Panc1 (cell line): ENCODE measurements at regions not wholly inside any gene's neighbourhood (a gene's known extent, or its start where the extent isn't known, plus 50 kb on each side); places are given as distances from the start of the nearest gene placed in this dataset.
"Not testable (repeated sequence)": the region's sequence is repeated elsewhere in the genome, so short reads cannot be mapped to it uniquely, and the experiment has no call there.

Source experiments
- ATAC-seq: fragments of 200-7000 bp; cut with Tn5 transposase; 2 replicates; pipeline ENCODE4 v1.9.1; 2020; ENCODE audit warnings: mild to moderate bottlenecking, moderate library complexity
- BruUV-seq: library from RNA; stranded (reverse); fragments of 400-500 nt; replicated peaks from 2 replicates; lab custom pipeline; 2021; lab: Mats Ljungman, UMichigan
- CTCF ChIA-PET: fragments of 300-600 bp; sonication (Branson Sonifier 250); formaldehyde crosslinking; loops from one replicate; lab custom pipeline; 2022; ENCODE audit warnings: antibody characterized with exemption; lab: Charles Lee
- POLR2A ChIA-PET: fragments of 300-600 bp; sonication (Branson Sonifier 250); formaldehyde crosslinking; loops from one replicate; lab custom pipeline; 2022; ENCODE audit warnings: antibody characterized with exemption; lab: Charles Lee
- DNase-seq: peaks from one replicate; pipeline ENCODE4 v3.0.0-alpha.2; 2010; ENCODE audit warnings: low read depth, low spot score
- H3K27ac ChIP-seq: 2 replicates; pipeline ENCODE4 v1.5.1; 2011; ENCODE audit warnings: mild to moderate bottlenecking, low read length, inconsistent platforms
- H3K27me3 ChIP-seq: fragments of 200-500 bp; sonication (Bioruptor generic); 2 replicates; pipeline ENCODE4 v1.6.0; 2014; ENCODE audit warnings: low read length, inconsistent platforms; ENCODE audit not compliant: control insufficient read depth, insufficient read depth
- H3K36me3 ChIP-seq: fragments of 200-500 bp; sonication (Bioruptor generic); 2 replicates; pipeline ENCODE4 v1.5.1; 2014; ENCODE audit warnings: inconsistent platforms, mild to moderate bottlenecking, low read length, moderate library complexity; ENCODE audit not compliant: control insufficient read depth, insufficient read depth
- H3K4me1 ChIP-seq: 2 replicates; pipeline ENCODE4 v1.5.1; 2011; ENCODE audit warnings: inconsistent platforms, mild to moderate bottlenecking, low read length, moderate library complexity; ENCODE audit not compliant: control insufficient read depth, insufficient read depth
- H3K4me3 ChIP-seq, 2 experiments: 2 replicates each; pipeline ENCODE4 v1.5.1; 2011 to 2012; ENCODE audit warnings: low read depth in 2 of 2, low read length in 2 of 2, mild to moderate bottlenecking in 2 of 2, inconsistent platforms in 1 of 2, moderate library complexity in 1 of 2
- H3K9me3 ChIP-seq: fragments of 200-500 bp; sonication (Bioruptor generic); 2 replicates; pipeline ENCODE4 v1.5.1; 2014; ENCODE audit warnings: low read depth, mild to moderate bottlenecking, inconsistent platforms, low read length, moderate library complexity; ENCODE audit not compliant: control insufficient read depth, insufficient read depth
- POLR2AphosphoS5 ChIP-seq: IDR thresholded peaks from 2 replicates; pipeline ENCODE4 v1.6.1; 2012; ENCODE audit warnings: mild to moderate bottlenecking, low read depth, low read length, moderate library complexity
- SIN3A ChIP-seq: IDR thresholded peaks from 2 replicates; pipeline ENCODE4 v1.6.1; 2012; ENCODE audit warnings: low read depth, mild to moderate bottlenecking, low read length, moderate library complexity, borderline replicate concordance; ENCODE audit not compliant: insufficient read depth
- TCF7L2 ChIP-seq: IDR thresholded peaks from 2 replicates; pipeline ENCODE4 v1.6.1; 2011; ENCODE audit warnings: mild to moderate bottlenecking, low read depth, low read length, inconsistent platforms
- in situ Hi-C: cut with HindIII; loops from 2 replicates; pipeline ENCODE4 v1.10.0; 2016; ENCODE audit warnings: low sequenced_read_pairs, low pct_unique_long_range_greater_than_20kb
- intact Hi-C: fragments of 100-400 bp; cut with micrococcal nuclease; formaldehyde crosslinking; loops from one replicate; pipeline ENCODE4 v1.10.0; 2022; ENCODE audit not compliant: unreplicated experiment
- TF ChIP-seq, protein P1 (sequence below), 2 experiments: IDR thresholded peaks; 2 replicates each; pipeline ENCODE4 v1.6.1; 2011 to 2012; ENCODE audit warnings: low read depth in 2 of 2, control low read depth in 1 of 2, low read length in 1 of 2, mild to moderate bottlenecking in 1 of 2, moderate library complexity in 1 of 2; ENCODE audit not compliant: insufficient read depth in 1 of 2
- TF ChIP-seq, protein P2 (sequence below): fragments of 450-650 bp; IDR thresholded peaks from 2 replicates; pipeline ENCODE4 v1.5.1; 2017; ENCODE audit warnings: mild to moderate bottlenecking

DNA sequence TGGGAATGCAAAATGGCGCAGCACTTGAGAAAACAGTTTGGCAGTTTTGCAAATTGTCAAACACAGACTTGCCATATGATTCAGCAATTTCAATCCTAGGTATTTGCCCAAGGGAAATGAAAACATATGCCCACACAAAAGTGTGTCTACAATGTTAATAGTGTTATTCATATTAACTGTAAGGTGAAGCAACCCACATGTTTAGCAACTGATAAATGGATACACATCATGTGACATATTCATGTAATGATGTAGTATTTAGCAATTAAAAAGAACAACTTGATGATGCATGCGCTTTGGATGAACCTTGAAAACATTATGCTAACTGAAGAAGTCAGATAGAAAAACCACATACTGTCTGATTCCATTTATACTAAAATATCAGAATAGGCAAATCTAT is 539.0 kb upstream of the PPP2R3A start:
- ChIA-PET POLR2A (no interaction called here), CTCF (no interaction called here)
- Histone ChIP-seq H3K27me3 (no peaks in the 10 kb centered on the region), H3K27ac (no peak overlapping the region), H3K9me3 (no peaks in the 10 kb centered on the region), H3K4me1 (no peaks in the 10 kb centered on the region), H3K4me3 (no peak overlapping the region), H3K36me3 (no peaks in the 10 kb centered on the region)
- BruUV-seq: no TSS peak
- intact Hi-C loops (no loop called here), in situ Hi-C loops (no loop called here)
- ATAC-seq (no peak), DNase-seq (no peak)
- TF ChIP-seq, protein P1, sequence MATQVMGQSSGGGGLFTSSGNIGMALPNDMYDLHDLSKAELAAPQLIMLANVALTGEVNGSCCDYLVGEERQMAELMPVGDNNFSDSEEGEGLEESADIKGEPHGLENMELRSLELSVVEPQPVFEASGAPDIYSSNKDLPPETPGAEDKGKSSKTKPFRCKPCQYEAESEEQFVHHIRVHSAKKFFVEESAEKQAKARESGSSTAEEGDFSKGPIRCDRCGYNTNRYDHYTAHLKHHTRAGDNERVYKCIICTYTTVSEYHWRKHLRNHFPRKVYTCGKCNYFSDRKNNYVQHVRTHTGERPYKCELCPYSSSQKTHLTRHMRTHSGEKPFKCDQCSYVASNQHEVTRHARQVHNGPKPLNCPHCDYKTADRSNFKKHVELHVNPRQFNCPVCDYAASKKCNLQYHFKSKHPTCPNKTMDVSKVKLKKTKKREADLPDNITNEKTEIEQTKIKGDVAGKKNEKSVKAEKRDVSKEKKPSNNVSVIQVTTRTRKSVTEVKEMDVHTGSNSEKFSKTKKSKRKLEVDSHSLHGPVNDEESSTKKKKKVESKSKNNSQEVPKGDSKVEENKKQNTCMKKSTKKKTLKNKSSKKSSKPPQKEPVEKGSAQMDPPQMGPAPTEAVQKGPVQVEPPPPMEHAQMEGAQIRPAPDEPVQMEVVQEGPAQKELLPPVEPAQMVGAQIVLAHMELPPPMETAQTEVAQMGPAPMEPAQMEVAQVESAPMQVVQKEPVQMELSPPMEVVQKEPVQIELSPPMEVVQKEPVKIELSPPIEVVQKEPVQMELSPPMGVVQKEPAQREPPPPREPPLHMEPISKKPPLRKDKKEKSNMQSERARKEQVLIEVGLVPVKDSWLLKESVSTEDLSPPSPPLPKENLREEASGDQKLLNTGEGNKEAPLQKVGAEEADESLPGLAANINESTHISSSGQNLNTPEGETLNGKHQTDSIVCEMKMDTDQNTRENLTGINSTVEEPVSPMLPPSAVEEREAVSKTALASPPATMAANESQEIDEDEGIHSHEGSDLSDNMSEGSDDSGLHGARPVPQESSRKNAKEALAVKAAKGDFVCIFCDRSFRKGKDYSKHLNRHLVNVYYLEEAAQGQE (IDR thresholded peaks at IDR 0.05; ENCODE audit: insufficient read depth in 1 of 2, low read depth in 2 of 2, low read length in 1 of 2): no peak
- no peak for TF ChIP-seq TCF7L2
- TF ChIP-seq SIN3A: no peak
- TF ChIP-seq POLR2AphosphoS5: no peak
- TF ChIP-seq, protein P2, sequence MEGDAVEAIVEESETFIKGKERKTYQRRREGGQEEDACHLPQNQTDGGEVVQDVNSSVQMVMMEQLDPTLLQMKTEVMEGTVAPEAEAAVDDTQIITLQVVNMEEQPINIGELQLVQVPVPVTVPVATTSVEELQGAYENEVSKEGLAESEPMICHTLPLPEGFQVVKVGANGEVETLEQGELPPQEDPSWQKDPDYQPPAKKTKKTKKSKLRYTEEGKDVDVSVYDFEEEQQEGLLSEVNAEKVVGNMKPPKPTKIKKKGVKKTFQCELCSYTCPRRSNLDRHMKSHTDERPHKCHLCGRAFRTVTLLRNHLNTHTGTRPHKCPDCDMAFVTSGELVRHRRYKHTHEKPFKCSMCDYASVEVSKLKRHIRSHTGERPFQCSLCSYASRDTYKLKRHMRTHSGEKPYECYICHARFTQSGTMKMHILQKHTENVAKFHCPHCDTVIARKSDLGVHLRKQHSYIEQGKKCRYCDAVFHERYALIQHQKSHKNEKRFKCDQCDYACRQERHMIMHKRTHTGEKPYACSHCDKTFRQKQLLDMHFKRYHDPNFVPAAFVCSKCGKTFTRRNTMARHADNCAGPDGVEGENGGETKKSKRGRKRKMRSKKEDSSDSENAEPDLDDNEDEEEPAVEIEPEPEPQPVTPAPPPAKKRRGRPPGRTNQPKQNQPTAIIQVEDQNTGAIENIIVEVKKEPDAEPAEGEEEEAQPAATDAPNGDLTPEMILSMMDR: no peak

DNA sequence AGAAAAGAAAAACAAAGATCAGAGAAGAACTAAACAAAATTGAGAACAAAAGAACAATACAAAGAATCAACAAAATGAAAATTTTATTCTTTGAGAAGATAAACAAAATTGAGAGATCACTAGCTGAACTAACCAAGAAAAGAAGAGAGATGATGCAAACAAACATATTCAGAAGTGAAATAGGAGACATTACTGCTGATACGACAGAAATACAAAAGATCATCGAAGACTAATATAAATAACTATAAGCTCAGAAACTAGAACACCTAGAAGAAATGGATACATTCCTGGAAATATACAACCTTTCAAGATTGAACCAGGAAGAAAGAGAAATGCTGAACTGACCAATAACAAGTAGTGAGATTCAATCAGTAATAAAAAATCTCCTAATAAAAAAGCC is 533.1 kb upstream of the PPP2R3A start:
- intact Hi-C loops (loop anchor here (10.0 kb wide), 1 partner anchor 592 kb away; no protein-coding TSS in a partner anchor), in situ Hi-C loops (no loop called here)
- ChIA-PET CTCF (no interaction called here), POLR2A (no interaction called here)
- BruUV-seq: no TSS peak
- Histone ChIP-seq H3K27me3 (no peaks in the 10 kb centered on the region), H3K27ac (no peak overlapping the region), H3K9me3 (no peaks in the 10 kb centered on the region), H3K4me3 (no peak overlapping the region), H3K4me1 (no peaks in the 10 kb centered on the region), H3K36me3 (no peaks in the 10 kb centered on the region)
- DNase-seq (no peak), ATAC-seq (no peak)
- TF ChIP-seq POLR2AphosphoS5 (no peak), SIN3A (no peak), TCF7L2 (no peak)
- TF ChIP-seq, protein P1 (IDR thresholded peaks at IDR 0.05; ENCODE audit: insufficient read depth in 1 of 2, low read depth in 2 of 2, low read length in 1 of 2): no peak
- TF ChIP-seq, protein P2: no peak

DNA sequence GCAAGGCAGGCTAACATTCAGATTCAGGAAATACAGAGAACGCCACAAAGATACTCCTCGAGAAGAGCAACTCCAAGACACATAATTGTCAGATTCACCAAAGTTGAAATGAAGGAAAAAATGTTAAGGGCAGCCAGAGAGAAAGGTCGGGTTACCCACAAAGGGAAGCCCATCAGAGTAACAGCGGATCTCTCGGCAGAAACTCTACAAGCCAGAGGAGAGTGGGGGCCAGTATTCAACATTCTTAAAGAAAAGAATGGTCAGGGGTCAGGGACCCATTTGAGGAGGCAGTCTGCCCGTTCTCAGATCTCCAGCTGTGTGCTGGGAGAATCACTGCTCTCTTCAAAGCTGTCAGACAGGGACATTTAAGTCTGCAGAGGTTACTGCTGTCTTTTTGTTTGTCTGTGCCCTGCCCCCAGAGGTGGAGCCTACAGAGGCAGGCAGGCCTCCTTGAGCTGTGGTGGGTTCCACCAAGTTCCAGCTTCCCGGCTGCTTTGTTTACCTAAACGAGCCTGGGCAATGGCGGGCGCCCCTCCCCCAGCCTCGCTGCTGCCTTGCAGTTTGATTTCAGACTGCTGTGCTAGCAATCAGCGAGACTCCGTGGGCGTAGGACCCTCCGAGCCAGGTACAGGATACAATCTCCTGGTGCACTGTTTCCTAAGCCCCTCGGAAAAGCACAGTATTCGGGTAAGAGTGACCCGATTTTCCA is 526.5 kb upstream of the PPP2R3A start:
- ATAC-seq, in situ Hi-C loops, BruUV-seq, H3K36me3 ChIP-seq, H3K9me3 ChIP-seq, H3K27me3 ChIP-seq, CTCF ChIA-PET, H3K27ac ChIP-seq, H3K4me1 ChIP-seq, DNase-seq, POLR2A ChIA-PET: not testable (repeated sequence)
- intact Hi-C loops: loop anchor here (10.0 kb wide), 1 partner anchor 586 kb away; no protein-coding TSS in a partner anchor
- peak overlapping the region; percentile 19 to 41; a peak in 3 of 4 replicates for H3K4me3 ChIP-seq
